ENCODE measurements at regions not wholly inside any gene's neighbourhood (a gene's known extent, or its start where the extent isn't known, plus 50 kb on each side); places are given as distances from the start of the nearest gene placed in this dataset.
A peak's percentile ranks its signal among the peaks of the same experiment; 100 is the strongest.

- DNase-seq (ENCODE audit: low spot score in 2 of 2) = peak; percentile 37 to 51
- peak overlapping the region; percentile 26 to 62 for H3K27ac ChIP-seq
These were observed 133.4 kb downstream of the MACC1 start for GRCh38 chr7:20083781-20084180.

GRCh38 chr7:20079080-20079479 is 138.1 kb downstream of the MACC1 start:
- Histone ChIP-seq H3K9me3 (no peaks in the 10 kb centered on the region), H3K4me3 (no peak overlapping the region), H3K36me3 (no peaks in the 10 kb centered on the region), H3K4me1 (no peaks in the 10 kb centered on the region), H3K27me3 (no peaks in the 10 kb centered on the region), H3K27ac (no peak overlapping the region)
- intact Hi-C loops (cut with DNase I; ENCODE audit: low total_unique reads) = loop anchor here (5.0 kb wide), 1 partner anchor 378 kb away; no protein-coding TSS in a partner anchor
- TF ChIP-seq POLR2AphosphoS5 (IDR thresholded peaks at IDR 0.05) (no peak), CTCF (IDR thresholded peaks at IDR 0.05) (no peak), POLR2A (IDR thresholded peaks at IDR 0.05) (no peak)
- no peak for DNase-seq (ENCODE audit: low spot score in 2 of 2)

More at GRCh38 chr7:20083781-20084180, 133.4 kb downstream of the MACC1 start:
- Histone ChIP-seq H3K4me3 (no peak overlapping the region), H3K9me3 (no peaks in the 10 kb centered on the region), H3K27me3 (no peaks in the 10 kb centered on the region), H3K36me3 (no peaks in the 10 kb centered on the region), H3K4me1 (no peaks in the 10 kb centered on the region)
- intact Hi-C loops (cut with DNase I; ENCODE audit: low total_unique reads) = no loop called here
- TF ChIP-seq POLR2A (IDR thresholded peaks at IDR 0.05) = no peak
- no peak for TF ChIP-seq CTCF (IDR thresholded peaks at IDR 0.05)
- TF ChIP-seq POLR2AphosphoS5 (IDR thresholded peaks at IDR 0.05) = no peak

GRCh38 chr7:20076835-20077234 is 140.3 kb downstream of the MACC1 start:
- Histone ChIP-seq H3K27me3 (no peaks in the 10 kb centered on the region), H3K4me3 (no peak overlapping the region), H3K9me3 (no peaks in the 10 kb centered on the region), H3K27ac (no peak overlapping the region), H3K4me1 (no peaks in the 10 kb centered on the region), H3K36me3 (no peaks in the 10 kb centered on the region)
- no peak for DNase-seq (ENCODE audit: low spot score in 2 of 2)
- TF ChIP-seq POLR2A (IDR thresholded peaks at IDR 0.05) (no peak), CTCF (IDR thresholded peaks at IDR 0.05) (no peak), POLR2AphosphoS5 (IDR thresholded peaks at IDR 0.05) (no peak)
- intact Hi-C loops (cut with DNase I; ENCODE audit: low total_unique reads) = loop anchor here (5.0 kb wide), 1 partner anchor 380 kb away; no protein-coding TSS in a partner anchor

- intact Hi-C loops (cut with DNase I; ENCODE audit: low total_unique reads) = loop anchor here (5.0 kb wide), 1 partner anchor 381 kb away; no protein-coding TSS in a partner anchor
These were observed 141.0 kb downstream of the MACC1 start for GRCh38 chr7:20075992-20076820.

More at GRCh38 chr7:20075992-20076820, 141.0 kb downstream of the MACC1 start:
- H3K27ac ChIP-seq = no peak overlapping the region
- TF ChIP-seq POLR2AphosphoS5 (IDR thresholded peaks at IDR 0.05) (no peak), POLR2A (IDR thresholded peaks at IDR 0.05) (no peak), CTCF (IDR thresholded peaks at IDR 0.05) (no peak)
- DNase-seq (ENCODE audit: low spot score in 2 of 2) = no peak
- no peak overlapping the region for H3K4me3 ChIP-seq
- H3K36me3 ChIP-seq = no peaks in the 10 kb centered on the region
- H3K4me1 ChIP-seq = no peaks in the 10 kb centered on the region
- H3K9me3 ChIP-seq = no peaks in the 10 kb centered on the region
- H3K27me3 ChIP-seq = no peaks in the 10 kb centered on the region
